IPS-NIHi7 (cell line): ENCODE measurements at regions not wholly inside any gene's neighbourhood (a gene's known extent, or its start where the extent isn't known, plus 50 kb on each side); places are given as distances from the start of the nearest gene placed in this dataset.

Experiments
- DNase-seq: peaks from one replicate; pipeline ENCODE4 v3.0.0; 2012; ENCODE audit warnings: mixed read lengths; ENCODE audit errors: extremely low spot score

- no peak for DNase-seq
Observed at GRCh38 chr14:101328412-101329028, 232.8 kb upstream of the DIO3 start.

DNA sequence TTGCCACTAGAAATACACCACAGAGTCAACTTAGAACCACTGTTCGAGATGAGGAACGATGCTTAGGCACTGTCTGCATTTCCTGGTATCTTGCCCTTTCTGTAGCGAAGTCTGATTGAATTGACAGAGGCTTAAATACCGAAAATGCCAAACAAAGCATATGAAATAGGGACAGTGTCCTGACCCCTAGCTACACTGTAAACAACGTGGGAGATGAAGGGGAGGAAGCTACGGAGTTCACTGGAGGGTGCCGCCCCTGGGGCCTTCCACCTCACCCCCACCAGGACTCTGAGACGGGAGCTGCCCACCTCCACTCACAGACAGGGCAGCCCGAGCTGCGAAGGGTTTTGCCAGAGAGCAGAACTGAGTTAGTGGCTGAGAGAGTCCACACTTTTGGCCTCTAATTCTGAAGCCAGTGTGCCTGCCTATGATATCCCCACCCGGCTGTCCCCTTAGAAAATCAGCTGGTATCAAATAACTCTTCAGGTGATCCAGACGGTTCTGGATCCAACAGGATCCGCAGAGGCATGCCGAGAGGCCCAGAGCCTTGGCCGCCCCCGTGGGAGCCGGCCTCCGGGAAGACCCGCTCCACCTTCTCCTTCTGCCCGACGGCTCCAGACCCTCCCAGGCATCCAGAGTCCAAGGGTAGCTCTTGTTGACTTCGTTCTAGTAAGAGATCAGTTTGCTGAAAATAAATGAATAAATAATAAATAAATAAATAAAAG, 230.7 kb upstream of the DIO3 start:
- no peak for DNase-seq

DNA sequence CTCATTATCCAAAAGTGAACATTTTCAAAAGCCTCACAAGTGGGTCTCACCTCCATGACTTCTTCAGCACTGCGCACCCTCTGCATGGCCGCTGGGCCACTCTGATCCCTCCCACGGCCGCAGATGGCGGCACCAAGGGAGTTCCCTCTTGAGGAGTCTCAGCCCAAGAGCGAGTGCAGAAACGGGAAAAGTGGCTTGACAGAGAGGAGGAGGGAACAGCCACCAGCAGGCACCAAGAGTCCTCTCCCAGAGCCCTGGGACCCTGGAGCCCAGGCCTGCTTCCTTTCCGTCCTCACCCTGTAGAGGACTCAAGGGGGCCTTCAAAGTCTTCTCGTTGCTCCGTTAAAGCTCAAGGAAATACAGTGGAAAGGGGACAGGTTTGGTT, 230.2 kb upstream of the DIO3 start:
- DNase-seq = no peak

DNA sequence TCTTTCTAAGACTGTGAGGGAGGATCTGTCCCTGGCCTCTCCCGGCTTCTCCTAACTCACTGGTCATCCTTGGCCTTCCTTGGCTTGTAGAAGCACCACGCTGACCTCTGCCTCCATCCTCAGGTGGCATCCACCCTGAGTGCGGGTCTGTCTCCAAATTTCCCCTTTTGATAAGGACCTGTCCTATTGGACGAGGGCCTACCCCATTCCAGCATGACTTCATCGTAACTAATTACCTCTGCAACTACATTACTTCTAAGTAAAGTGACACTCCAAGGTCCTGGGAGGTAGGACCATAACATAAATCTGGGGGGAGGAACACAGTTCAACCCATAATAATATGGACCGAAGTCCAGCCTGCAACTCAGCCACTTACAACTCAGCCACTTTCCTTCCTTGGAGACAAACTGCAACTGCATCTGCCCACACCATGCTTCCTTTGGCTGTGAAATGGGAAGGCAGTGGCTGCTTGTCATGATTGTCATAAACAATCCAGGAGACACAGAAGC, 229.6 kb upstream of the DIO3 start:
- DNase-seq = no peak

GRCh38 chr14:101332281-101332680, 229.0 kb upstream of the DIO3 start:
- DNase-seq = no peak

DNA sequence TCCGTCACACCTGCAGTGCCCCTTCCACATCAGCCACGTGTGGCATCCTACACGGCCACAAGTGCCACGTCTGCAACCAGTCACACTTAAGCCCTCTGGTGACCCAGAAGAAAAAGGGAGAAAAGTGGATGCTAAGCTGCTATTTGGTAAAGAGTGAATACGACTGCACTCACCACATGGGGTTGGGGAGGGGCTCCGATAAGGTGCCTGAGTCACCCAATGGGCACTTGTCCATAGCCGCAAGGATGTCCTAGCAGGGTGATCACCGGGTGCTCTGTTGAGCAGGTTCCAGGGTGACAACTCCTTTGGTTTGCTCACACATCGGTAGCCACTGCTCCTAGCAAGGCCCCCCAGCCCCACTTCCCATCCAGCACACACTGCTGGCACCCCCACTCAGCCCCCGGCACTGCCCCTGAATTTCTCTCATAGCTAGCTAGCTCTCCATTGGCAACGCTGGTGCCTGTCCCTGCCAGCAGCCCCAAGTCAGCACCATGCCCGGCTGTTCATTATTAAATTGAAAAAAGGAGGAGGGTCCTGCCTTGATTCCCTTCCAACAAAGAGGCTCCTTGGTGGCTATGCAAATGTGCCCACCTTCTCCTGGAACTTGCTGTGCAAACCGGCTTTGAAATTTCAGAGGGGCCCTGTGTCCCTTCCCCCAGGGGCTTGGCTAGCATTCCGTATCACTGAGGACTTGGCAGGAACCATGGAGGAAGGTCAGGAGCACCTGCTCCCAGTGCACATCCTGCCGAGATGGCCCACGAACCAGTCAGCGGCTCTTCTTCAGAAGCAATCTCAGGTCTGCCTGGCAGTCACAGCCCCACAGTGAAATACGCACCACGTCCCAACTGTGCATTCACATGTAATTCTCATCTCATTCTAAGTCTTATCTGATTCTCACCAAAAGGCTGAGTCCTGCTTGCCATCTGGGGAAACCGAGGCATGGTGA, 227.7 kb upstream of the DIO3 start:
- DNase-seq = no peak

DNA sequence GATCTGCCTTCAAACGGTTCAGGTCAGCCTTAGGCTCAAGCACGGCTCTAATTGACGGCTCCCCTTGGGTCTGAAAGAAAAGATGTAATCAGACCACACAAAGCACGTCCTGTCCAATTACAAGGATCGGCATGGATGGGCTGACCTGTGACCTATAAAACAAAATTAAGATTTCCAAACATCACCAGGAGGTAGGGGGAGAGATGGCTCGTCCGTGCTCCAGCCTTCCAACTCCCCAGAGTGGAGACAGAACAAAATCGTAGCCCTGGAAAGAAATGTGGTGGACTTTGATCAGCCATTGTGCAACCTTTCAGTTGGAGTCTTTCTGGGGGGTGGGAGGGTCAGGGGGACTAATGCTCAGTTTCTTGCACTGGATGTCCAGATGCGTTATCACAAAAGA, 226.6 kb upstream of the DIO3 start:
- DNase-seq = no peak

DNA sequence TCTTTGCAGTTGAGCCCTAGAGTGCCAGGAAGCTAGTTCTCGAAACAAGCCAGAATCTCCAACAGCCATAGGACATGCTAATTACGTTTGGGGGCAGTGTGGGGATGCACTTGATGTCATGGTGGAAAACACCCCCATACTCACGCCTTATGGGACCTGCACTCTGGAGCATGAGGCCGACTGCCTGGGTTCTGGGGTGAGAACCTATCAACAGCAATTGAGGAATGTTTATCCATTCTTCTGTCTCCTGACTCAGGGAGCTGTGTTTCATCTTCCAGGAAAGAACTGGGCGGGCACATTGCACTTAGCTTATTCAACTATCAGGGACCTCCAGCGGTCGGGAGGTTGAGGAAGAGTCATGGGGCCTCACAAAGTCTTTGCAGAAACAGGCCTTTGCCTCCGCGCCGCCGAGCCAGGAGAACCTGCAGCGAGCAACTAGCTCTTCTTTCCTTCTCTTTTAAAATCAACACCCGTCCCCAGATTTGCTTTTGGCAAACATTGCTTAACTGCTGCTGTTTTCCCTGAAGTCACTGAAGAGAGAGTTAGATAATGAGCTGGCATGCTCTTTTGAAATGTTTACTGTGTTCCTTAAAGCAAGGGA, 226.1 kb upstream of the DIO3 start:
- DNase-seq = no peak

DNA sequence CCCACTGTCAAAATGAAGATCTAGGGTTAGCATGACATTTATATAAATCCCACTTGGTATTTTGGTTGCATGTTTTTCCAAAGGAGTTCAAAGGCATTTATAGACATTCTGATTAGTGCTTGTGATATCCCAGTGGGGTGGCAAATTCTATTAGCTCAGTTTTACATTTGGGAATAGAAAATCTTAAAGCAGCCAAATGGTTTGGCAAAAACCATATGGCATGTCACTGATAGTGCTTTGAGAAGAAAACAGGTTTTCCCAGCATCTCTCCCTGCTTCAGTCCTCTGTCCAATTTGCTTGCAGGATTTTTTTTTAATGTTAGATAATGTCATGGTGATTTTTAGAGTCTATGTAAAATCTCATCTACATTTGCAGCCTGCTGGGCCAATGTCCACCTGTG, 225.1 kb upstream of the DIO3 start:
- no peak for DNase-seq

DNA sequence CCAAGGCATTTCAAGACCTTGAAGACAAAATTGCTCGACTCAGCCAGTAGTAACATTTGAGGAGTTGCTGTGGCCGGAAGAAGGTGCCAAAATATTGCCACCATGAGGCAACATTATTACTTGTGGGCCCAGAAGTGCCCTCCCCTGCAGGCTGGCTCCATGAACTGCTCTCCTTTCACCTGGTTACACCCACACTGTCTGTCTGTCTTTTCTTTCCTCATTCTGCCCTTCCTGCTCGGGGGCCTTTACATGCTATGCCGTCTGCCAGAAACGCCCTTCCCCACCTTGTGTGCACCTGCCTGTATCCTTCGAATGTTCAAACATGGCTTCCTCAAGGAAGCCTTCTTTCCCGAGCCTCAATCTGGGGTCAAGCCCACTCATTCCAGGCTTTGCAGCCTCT, 224.2 kb upstream of the DIO3 start:
- no peak for DNase-seq

DNA sequence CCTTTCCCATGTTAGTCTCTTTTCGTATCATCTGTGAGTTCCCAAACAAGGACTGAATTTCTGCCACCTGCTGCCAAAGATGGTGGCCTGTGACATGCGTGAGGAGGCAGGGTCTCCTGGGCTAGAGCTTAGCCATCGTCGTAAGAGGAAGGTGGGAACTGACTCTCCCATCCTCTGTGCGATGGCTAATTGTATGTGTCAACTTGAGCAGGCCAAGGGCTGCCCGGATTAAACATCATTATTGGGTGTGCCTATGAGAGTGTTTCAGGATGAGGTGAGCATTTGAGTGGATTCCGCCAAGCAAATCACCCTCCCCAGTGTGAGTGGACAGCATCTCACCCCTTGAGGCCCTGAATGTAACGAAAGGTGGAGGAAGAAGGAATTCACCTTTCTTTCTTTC, 220.7 kb upstream of the DIO3 start:
- DNase-seq = no peak

DNA sequence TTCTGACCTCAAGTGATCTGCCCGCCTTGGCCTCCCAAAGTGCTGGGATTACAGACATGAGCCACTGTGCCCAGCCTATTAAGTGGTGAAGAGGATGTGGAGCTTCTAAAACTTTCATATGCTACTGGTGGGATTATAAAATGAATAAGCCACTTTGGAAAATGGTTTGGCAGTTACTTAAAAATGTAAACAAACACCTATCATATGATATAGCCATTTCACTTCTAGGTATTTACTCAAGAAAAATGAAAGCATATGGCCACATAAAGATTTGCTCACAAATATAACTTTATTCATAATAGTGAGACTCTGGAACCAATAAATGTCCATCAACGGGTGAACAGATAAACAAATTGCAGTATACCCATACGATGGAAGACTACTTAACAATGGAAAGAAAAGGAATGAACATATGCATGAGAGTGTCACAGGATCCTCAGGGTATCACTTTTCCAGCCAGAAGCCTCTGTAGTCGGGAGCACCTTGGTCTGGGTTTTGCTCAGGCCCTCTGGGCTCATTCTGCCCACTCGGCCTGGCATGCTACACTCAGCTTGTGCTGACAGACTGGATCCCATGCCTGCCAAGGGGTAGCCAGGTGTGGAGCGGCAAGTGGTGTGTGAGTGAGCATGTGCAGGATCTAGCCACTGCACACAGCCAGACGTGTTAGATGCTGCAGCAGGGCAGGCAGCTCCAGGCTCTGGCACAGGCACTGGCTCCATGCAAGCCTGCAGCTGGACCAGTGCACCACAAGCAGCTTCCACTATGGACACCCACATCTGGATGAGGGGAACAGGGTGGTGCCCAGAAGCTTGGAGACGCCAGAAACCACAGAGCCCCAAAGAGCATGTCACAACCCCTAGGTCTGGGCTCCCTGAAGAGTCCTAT, 213.2 kb upstream of the DIO3 start:
- no peak for DNase-seq

DNA sequence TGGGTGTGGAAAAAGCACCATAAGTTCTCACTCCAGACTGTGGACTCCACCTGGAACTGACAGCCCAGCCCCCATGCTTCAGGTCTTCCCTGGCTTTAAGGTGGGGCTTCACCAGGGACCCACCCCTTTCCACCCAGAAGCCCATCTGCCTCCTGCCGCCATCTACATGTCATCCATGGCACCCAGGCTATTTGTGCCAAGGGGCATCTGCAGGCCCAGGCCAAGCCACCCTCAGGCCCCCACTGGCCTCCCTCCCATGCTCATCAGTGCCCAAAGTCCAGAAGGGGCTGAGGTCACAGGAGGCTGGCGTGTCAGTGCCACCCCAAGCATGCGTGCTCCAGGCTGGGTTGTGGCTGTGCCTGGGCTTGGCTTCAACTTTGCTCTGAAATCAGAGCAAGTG, 212.2 kb upstream of the DIO3 start:
- no peak for DNase-seq

DNA sequence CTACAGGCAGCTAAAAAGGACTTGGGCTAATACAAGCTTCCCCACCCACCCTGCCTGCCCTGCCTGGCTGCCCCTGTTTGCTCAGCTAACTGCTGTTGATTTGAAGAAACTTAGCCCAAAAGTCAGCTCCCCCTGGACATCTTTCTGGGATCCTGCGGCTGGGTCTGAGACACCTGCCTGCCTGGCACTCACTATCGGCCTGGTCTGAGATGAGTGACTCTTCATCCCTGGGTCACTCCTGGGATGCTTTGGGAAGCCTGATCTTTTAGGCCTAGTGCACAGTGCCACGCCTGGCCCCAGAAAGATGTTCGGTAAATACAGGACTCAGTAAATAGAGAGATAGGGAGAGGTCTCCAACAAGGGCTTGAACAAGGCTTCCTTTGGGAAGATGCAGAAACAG, 211.3 kb upstream of the DIO3 start:
- DNase-seq = no peak

- no peak for DNase-seq
Observed at GRCh38 chr14:101350691-101351090, 210.6 kb upstream of the DIO3 start.

DNA sequence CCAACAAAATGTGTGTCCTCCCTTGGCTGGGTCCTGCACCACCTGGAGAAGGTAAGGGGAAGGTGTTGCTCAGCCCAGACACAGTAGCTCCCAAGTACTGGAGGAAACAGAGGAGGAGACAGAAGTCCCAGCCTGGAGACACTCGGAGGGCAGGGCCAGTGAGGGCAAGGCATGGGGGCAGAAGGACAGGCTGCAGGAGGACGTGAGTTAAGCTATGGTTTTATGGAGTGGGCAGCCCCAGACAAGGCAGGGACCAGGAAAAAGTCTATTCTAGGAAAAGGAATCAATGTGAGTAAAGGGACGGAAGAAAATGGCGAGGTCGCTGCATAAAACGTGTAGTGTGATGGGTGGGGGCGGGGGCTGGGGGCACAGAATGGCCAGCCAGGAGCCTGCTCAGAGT, 210.1 kb upstream of the DIO3 start:
- DNase-seq = no peak

GRCh38 chr14:101351769-101352168, 209.5 kb upstream of the DIO3 start:
- DNase-seq = no peak

GRCh38 chr14:101352567-101352966, 208.7 kb upstream of the DIO3 start:
- DNase-seq = no peak

GRCh38 chr14:101353422-101353821, 207.9 kb upstream of the DIO3 start:
- no peak for DNase-seq

DNA sequence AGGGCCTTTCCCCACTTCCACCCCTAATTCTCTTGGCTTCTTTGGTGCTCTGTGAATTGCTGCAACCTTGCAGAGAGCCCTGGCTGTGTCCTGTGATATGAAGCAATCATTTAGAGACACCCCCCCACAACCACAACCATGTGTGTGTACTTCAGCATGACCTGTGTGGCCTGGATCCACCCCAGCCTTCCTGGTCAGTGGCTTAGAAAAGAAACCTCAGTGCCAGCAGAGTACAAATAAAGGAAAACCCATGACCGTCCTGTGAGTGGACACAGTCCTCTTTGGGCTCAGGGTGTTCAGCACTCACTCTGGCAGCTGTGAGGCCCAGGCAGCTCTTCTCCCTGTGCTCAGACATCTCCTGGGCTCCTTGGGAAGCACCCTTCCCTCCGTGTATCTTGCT, 206.6 kb upstream of the DIO3 start:
- no peak for DNase-seq

DNA sequence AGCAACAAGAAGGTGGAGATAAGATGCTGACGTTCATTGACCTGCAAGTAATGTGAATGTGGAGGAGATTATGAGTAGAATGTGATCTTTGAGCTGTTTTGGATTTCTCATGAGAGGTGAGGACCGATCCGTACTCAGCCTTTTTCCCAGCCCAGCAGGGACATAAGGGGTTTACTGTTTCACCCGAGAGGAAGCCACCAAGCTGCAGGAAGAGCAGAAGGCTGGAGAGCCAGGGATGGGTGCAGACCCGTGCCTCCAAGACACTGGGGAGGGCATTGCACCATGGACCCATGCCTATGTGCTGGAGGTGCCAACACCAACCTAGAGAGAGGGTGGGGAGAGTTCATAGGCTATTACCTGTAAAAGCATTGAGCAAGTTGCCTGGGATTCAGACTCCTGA, 206.0 kb upstream of the DIO3 start:
- DNase-seq = no peak
